ENCODE measurements at regions not wholly inside any gene's neighbourhood (a gene's known extent, or its start where the extent isn't known, plus 50 kb on each side); places are given as distances from the start of the nearest gene placed in this dataset.

DNA sequence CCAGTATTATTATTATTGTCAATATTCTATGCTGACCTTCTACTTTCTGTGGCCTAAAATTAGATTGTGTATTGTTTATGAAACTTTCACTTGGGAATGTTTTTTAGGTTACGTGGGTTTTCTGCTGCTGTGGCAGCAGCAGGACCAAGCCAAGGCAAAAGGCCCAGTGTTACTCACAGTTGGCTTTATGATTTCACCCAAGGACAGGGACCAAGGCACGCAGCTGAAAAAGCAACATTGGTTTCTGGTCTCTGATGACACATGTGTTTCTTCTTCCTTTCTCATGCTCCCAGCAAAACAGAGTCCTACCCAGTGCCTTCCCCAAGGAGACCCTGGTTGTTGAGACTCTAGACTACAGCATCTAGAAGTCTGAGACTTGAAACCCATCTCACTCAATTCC, 413.7 kb downstream of the SETD4 start:
- TF ChIP-seq RFX3 (CRISPR knock-in tag; IDR thresholded peaks at IDR 0.05) (no peak), ZNF350 (CRISPR knock-in tag; IDR thresholded peaks at IDR 0.05; ENCODE audit: borderline replicate concordance, low read depth) (no peak), NFKBIZ (CRISPR knock-in tag; IDR thresholded peaks at IDR 0.05) (no peak), POLR2A (IDR thresholded peaks at IDR 0.05; ENCODE audit: insufficient read depth in 1 of 2, low read depth in 2 of 2, low read length in 2 of 2) (no peak)

All from HepG2 (cell line).